ENCODE measurements at regions not wholly inside any gene's neighbourhood (a gene's known extent, or its start where the extent isn't known, plus 50 kb on each side); places are given as distances from the start of the nearest gene placed in this dataset.

DNA sequence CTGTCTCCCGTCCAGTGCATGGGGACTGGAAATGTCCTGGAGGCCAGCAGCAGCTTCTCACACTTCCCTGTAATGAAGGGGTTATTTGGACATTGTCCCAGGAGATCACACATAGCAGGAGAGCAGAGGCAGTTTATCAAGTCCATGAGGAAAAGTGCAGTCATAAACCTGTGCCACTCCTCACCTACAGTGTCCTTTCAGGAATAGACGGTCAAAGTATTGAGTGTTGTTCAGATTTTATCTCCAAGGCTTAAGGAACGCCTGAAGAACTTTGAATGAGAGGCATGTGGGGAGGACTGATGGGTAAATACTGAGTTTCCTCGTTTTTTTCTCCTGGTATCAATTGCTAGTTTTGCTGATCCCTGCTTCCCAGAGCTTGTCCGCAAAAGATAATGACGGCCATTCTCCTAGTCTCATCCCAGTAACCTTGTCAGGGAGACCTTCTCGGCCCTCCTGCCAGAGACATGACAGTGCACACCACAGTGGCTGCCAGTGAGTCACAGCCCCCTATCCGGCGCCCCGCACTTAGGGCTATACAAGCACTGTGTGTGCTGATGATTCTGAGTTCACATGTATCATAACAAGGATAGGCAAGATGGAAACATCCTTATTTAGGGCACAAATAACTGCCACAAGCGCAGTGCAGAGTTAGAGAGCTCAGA is 495.5 kb upstream of the MGMT start (continued):
- no peak for TF ChIP-seq SIN3A (IDR thresholded peaks at IDR 0.05; ENCODE audit: low read depth)
- TF ChIP-seq EZH2 (IDR thresholded peaks at IDR 0.05) = no peak
- TF ChIP-seq FOSL1 (IDR thresholded peaks at IDR 0.05; ENCODE audit: low read depth) = no peak
- TF ChIP-seq POLR2AphosphoS5 (IDR thresholded peaks at IDR 0.05; ENCODE audit: low read depth, low read length) = no peak

DNA sequence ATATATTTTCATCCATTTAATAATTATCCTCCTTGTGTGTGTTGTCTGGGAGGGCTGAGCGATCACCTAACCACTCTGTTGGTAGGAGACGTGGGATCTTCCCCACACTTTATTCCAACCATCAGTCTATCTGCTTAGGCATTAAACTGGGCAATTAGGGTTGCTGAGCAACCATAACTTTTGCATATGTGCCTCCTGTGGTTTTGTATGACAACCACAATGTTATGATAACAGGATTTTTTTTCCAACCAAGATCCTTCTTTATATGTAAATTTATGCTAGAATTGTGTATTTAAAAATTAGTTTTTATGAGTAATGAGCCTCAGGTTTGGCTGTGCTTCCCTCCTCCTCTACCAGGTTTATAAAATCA is 495.0 kb upstream of the MGMT start:
- Histone ChIP-seq H2AFZ (ENCODE audit: low read depth, low read length, poor library complexity, severe bottlenecking) (no peak overlapping the region), H3K9me2 (ENCODE audit: insufficient read depth) (no peaks in the 10 kb centered on the region), H3K27ac (ENCODE audit: low read depth, low read length) (no peak overlapping the region), H3K79me2 (ENCODE audit: insufficient read depth, low read length) (no peaks in the 10 kb centered on the region), H3K36me3 (ENCODE audit: control insufficient read depth in 1 of 2, insufficient read depth in 2 of 2, low read length in 2 of 2) (no peaks in the 10 kb centered on the region), H3K4me3 (replicated peaks in 1 of 2; ENCODE audit: low read depth in 1 of 2, low read length in 2 of 2) (no peak overlapping the region), H4K20me1 (ENCODE audit: insufficient read depth) (no peaks in the 10 kb centered on the region), H3K4me2 (ENCODE audit: low read length) (no peak overlapping the region), H3K9ac (ENCODE audit: low read length) (no peak overlapping the region), H3K9me3 (ENCODE audit: control insufficient read depth in 1 of 2, insufficient read depth in 1 of 2, low read depth in 1 of 2, low read length in 2 of 2) (no peaks in the 10 kb centered on the region; a peak in 1 of 4 replicates), H3K4me1 (ENCODE audit: control insufficient read depth in 1 of 2, insufficient read depth in 2 of 2, low read length in 2 of 2) (no peaks in the 10 kb centered on the region), H3K27me3 (ENCODE audit: insufficient read depth, low read length) (no peaks in the 10 kb centered on the region)
- no peak for TF ChIP-seq ZNF274 (IDR thresholded peaks at IDR 0.05; ENCODE audit: low read depth, low read length)
- no peak for TF ChIP-seq ELF1 (IDR thresholded peaks at IDR 0.05; ENCODE audit: borderline replicate concordance, low read depth)
- TF ChIP-seq SRF (IDR thresholded peaks at IDR 0.05; ENCODE audit: low read depth) = no peak
- TF ChIP-seq, protein P1, sequence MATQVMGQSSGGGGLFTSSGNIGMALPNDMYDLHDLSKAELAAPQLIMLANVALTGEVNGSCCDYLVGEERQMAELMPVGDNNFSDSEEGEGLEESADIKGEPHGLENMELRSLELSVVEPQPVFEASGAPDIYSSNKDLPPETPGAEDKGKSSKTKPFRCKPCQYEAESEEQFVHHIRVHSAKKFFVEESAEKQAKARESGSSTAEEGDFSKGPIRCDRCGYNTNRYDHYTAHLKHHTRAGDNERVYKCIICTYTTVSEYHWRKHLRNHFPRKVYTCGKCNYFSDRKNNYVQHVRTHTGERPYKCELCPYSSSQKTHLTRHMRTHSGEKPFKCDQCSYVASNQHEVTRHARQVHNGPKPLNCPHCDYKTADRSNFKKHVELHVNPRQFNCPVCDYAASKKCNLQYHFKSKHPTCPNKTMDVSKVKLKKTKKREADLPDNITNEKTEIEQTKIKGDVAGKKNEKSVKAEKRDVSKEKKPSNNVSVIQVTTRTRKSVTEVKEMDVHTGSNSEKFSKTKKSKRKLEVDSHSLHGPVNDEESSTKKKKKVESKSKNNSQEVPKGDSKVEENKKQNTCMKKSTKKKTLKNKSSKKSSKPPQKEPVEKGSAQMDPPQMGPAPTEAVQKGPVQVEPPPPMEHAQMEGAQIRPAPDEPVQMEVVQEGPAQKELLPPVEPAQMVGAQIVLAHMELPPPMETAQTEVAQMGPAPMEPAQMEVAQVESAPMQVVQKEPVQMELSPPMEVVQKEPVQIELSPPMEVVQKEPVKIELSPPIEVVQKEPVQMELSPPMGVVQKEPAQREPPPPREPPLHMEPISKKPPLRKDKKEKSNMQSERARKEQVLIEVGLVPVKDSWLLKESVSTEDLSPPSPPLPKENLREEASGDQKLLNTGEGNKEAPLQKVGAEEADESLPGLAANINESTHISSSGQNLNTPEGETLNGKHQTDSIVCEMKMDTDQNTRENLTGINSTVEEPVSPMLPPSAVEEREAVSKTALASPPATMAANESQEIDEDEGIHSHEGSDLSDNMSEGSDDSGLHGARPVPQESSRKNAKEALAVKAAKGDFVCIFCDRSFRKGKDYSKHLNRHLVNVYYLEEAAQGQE (IDR thresholded peaks at IDR 0.05; ENCODE audit: low read depth) = no peak
- no peak for TF ChIP-seq FOSL1 (IDR thresholded peaks at IDR 0.05; ENCODE audit: low read depth)
- TF ChIP-seq, protein P2, sequence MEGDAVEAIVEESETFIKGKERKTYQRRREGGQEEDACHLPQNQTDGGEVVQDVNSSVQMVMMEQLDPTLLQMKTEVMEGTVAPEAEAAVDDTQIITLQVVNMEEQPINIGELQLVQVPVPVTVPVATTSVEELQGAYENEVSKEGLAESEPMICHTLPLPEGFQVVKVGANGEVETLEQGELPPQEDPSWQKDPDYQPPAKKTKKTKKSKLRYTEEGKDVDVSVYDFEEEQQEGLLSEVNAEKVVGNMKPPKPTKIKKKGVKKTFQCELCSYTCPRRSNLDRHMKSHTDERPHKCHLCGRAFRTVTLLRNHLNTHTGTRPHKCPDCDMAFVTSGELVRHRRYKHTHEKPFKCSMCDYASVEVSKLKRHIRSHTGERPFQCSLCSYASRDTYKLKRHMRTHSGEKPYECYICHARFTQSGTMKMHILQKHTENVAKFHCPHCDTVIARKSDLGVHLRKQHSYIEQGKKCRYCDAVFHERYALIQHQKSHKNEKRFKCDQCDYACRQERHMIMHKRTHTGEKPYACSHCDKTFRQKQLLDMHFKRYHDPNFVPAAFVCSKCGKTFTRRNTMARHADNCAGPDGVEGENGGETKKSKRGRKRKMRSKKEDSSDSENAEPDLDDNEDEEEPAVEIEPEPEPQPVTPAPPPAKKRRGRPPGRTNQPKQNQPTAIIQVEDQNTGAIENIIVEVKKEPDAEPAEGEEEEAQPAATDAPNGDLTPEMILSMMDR (IDR thresholded peaks at IDR 0.05 in 2 of 3, conservative IDR thresholded peaks at IDR 0.05 in 1 of 3; ENCODE audit: borderline replicate concordance in 1 of 3, insufficient read depth in 1 of 3, low read depth in 2 of 3, low read length in 2 of 3) = no peak
- no peak for TF ChIP-seq POLR2AphosphoS5 (IDR thresholded peaks at IDR 0.05; ENCODE audit: low read depth, low read length)
- TF ChIP-seq EZH2phosphoT487 (IDR thresholded peaks at IDR 0.05; ENCODE audit: borderline replicate concordance) = no peak
- TF ChIP-seq, protein P3, sequence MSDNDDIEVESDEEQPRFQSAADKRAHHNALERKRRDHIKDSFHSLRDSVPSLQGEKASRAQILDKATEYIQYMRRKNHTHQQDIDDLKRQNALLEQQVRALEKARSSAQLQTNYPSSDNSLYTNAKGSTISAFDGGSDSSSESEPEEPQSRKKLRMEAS (IDR thresholded peaks at IDR 0.05) = no peak
- no peak for TF ChIP-seq ATF3 (IDR thresholded peaks at IDR 0.05)
- TF ChIP-seq EGR1 (IDR thresholded peaks at IDR 0.05; ENCODE audit: low read depth) = no peak
- TF ChIP-seq CEBPB (IDR thresholded peaks at IDR 0.05; ENCODE audit: low read depth) = no peak
- ChIA-PET CTCF (no interaction called here), POLR2A (no interaction called here), RAD21 (ENCODE audit: low non-redundant PET in 1 of 2, low total read pairs in 2 of 2, uncharacterized antibody in 2 of 2, unreplicated experiment in 2 of 2) (no interaction called here)
- intact Hi-C loops (cut with micrococcal nuclease) = no loop called here
- ATAC-seq (no peak), DNase-seq (ENCODE audit: low read depth, low spot score) (no peak)
- BruUV-seq (replicated peaks) = no TSS peak
